SK-MEL-5 (cell line): ENCODE measurements at regions not wholly inside any gene's neighbourhood (a gene's known extent, or its start where the extent isn't known, plus 50 kb on each side); places are given as distances from the start of the nearest gene placed in this dataset.

Experiments
- DNase-seq: peaks from one replicate; pipeline ENCODE4 v3.0.0-alpha.2; 2016; ENCODE audit warnings: low read depth, low spot score
- in situ Hi-C: cut with HindIII; loops from 2 replicates; pipeline ENCODE4 v1.10.0; 2016; ENCODE audit warnings: low sequenced_read_pairs, high pct_unique_total_duplicates, low pct_unique_long_range_greater_than_20kb

DNA sequence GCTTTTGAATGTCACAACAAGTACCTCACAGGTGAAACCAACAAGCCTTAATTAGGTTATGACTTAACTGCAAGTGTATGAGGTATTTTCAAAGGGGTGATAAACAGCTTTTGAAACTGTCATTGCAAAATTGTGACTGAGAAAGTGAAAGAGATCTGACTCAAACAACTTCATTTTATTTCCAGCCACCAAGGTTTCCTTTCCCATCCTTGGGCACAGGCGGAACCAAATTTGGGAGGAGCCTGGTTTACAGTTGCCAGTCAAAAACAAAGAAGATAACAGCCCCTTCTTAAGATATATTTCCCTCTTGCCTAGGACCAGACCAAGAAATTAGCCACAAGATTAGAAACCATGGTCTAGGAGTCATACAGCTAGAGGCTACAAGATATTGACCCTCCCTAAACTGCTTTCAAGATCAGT is 417.1 kb downstream of the CSNK1G3 start:
- DNase-seq = no peak
- in situ Hi-C loops = no loop called here

DNA sequence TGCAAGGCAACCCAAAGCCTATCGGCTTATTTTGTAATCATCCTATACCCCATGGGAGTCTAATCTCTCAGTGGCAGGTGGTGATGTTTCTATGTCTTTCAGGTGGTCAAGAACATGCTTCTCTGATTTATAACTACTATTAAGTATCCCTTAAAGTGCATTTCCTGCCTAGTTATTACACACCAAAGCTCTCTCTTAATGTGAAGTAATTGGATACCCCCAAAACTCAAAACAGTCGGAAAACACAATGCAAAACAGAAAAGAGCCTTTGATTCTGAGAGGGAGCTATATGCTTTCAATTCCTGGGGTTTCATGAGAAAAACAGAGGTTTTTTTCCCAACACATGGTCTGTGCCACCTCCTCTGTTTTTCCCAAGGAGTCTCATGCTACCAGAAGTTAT is 416.4 kb downstream of the CSNK1G3 start:
- in situ Hi-C loops = no loop called here

DNA sequence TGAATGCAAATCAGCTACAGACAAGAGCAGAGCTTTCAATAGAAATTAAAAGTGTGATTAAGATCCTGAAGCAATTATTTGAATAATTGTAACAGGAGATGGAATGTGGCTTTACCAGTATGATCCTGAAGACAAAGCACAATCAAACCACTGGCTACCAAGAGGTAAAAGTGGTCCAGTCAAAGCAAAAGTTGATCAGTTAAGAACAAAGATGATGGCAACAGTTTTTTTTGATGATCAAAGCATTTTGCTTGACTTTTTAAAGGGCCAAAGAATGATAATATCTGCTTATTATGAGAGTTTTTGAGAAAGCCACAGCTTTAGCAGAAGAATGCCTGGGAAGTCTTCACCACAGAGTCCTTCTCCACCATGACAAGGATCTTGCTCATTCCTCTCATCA is 409.2 kb downstream of the CSNK1G3 start:
- no peak for DNase-seq
- in situ Hi-C loops = no loop called here

More for the DNA sequence above, 416.4 kb downstream of the CSNK1G3 start:
- no peak for DNase-seq

DNA sequence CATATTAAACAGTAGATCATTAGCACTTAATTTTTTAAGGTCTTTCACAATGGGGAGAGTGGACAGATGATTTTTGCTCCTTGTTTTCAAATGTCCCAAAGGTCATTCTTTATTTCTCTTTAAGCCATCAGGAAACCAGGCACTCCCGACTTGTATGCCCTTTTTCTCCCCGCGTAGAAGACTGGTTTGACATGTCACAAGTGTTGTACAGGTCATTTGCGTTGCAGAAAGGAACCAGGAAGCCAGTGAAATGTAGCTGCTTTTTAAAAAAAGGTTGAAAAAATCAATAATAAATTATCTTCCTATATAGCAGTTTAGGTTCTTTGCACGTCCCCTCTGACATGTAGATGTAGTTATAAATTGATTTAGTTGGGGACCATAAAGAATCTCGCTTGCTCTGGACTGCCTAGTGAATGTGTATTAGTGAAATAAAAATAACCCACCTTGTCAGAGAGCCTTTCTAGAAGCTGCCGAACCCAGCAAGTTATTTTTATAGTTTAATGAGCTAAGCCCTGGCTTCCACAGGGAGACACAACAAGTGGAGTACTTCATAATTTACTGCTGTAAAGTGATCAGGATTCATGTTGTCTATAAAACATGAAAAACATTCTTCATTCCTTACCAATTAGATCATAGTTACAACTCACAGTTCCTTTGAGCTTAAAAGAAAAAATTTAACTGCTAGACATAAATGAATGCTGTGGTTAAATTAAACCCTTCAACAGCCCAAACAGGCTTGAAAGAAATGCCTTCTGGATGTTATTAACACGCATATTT is 404.6 kb downstream of the CSNK1G3 start:
- peak; percentile 3 for DNase-seq
- in situ Hi-C loops = no loop called here

DNA sequence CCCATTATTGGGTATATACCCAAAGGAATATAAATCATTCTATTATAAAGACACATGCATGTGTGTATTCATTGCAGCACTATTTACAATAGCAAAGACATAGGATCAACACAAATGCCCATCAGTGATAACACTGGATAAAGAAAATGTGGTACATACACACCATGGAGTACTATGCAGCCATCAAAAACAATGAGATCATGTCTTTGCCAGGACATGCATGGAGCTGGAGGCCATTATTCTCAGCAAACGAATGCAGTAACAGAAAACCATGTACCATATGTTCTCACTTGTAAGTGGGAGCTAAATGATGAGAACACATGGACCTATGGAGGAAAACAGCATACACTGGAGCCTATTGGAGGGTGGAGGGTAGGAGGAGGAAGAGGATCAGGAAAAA is 402.4 kb downstream of the CSNK1G3 start:
- in situ Hi-C loops = no loop called here
- DNase-seq = no peak

DNA sequence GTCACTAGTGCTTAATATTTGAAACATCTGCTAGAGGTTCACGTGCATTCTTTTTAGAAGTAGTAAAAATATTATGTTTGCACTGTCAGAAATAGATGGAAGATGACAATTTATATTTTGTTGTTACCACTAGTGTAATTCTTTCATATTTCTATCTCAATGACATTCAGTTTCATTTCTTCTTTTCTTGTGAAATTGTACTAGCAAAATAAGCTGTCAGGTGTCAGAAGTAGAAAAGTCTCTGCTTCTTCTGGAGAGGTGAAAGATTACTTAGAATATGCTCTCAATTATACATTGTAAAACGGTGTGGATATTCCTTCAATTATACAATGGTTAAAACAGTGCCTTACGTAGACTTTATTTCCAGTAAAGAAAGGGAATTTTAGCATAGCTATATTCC is 395.4 kb downstream of the CSNK1G3 start:
- no peak for DNase-seq
- in situ Hi-C loops = no loop called here

DNA sequence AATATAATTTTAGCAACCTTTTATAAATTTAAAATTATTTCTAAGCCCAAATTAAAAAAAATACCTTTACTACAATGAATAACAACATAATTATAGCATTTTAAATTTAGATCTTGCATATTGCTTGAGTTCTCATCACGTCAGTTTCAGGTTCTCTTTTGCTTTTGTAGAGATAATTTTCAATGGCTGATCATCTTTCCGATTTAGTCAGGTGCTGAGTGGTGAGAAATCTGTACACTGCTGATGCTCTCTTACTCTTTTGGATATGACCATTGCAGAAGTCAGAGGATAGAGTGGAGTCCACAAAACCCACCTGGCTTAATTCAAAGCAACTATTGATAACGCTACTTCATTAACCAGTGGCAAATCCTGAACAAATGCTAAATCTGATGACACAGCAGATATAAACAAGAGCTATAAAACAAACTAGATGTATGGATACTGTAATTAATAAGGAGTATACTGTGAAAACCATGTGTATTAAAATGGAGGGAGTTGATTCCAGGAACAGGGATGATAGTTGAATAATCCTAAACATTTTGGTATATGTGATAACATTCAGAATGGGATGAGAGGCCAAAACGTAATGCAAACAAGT is 394.8 kb downstream of the CSNK1G3 start:
- no peak for DNase-seq
- in situ Hi-C loops = no loop called here

DNA sequence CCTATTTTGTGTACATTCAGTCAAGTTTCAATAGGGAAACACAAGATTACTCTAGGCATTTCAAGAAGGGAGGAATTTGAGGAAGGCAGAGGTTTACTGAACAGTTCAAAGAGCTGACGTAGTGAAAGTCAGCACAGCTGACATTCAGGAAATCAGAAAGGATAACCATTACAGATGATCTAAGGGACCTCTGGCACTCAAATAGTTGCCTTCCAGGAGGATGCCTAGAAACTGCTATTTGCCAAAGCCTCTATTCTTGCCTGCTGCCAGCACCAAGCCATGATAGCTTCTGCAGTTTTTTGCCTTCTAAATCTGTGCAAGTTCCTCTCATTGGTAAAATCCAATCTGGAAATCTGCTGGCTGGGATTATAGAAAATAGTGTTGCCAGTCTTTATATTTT is 373.1 kb downstream of the CSNK1G3 start:
- no peak for DNase-seq
- in situ Hi-C loops = no loop called here

DNA sequence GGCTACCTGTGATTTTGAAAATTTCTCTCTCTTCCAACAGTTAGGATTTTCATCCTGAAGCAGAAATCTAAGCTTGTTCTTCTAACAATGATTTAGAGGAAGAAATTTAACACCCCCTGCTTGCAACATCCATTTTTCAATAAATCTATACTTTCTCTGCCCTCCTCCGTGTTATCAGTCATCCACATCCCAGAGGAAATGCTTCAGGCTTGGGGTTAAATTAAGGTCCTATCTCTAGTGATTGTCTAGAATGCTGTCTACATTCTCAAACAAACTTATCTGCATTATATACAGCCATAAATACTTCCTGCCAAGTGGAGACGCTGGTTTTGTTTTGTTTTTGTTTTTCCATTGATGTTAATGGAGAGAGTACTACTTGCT is 371.0 kb downstream of the CSNK1G3 start:
- in situ Hi-C loops = no loop called here
- DNase-seq = no peak

DNA sequence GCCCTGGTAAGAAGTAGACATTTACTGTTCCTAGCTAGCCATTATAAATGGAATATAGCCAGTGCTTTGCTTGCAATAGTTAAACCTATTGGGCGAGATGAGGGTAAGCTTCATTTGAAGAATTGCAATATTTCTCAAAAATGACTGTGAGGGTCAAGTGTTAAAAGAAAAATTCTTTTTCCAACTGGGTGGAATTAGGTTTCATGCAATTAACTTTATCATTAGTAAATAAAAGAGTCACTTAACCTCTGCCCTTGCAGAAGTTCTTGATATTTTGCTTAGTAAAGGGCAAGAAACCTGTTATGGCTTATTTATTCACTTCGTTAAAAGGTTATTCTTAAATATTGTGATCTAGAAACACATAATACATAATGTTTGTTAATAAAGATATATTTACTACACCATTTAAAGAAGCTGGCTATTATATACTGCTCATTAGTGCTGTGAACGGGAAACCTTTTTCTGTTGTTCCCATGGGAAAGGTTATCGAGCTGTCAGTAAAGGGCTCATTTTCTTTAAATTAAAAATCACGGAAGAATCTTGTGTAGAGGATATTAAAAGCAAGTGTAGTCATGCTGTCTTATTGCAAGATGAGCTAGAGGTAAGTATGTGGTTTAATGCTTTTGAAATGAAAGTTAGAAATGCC is 370.5 kb downstream of the CSNK1G3 start:
- DNase-seq = no peak
- in situ Hi-C loops = no loop called here

DNA sequence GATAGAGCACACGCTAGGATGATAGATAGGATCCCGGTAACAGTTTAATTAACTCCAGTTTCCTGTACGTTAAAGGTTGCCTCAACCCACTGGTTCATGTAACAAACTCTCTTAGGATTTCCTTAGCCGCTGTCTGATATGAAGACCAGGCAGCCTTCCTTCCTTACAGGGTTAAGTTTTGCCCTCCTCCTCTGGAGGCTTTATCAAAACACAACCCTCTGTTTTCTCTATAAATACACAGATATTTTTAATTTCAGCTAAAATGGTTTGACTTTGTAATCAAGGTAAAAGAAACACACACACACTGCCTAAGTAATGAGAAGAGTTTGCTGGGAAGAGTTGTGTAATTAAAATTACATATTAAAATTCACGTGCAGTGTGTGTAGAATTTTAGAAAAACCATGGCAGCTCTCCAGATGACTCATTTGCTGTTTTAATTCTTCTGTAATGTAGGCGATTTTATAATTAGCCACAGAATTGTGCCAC is 369.8 kb downstream of the CSNK1G3 start:
- in situ Hi-C loops = no loop called here
- peak; percentile 17 for DNase-seq

DNA sequence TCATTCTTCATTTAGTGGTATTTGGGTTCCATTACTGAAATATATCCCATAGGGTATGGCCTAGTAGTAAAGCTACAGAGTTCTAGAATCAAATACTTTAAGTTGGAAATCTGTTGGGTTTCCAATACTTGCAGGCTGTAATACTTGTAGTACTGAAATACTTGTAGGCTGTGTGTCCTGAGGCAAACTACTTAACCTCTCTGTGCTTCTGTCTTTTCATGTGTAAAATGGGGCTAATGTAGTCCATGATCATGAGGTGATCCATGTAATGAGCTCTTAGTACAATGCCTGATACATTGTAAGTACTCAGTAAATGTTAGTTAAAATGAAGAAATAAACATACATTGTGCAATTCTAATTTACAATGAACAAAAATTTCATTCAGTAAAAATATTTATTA is 368.9 kb downstream of the CSNK1G3 start:
- in situ Hi-C loops = no loop called here
- no peak for DNase-seq

DNA sequence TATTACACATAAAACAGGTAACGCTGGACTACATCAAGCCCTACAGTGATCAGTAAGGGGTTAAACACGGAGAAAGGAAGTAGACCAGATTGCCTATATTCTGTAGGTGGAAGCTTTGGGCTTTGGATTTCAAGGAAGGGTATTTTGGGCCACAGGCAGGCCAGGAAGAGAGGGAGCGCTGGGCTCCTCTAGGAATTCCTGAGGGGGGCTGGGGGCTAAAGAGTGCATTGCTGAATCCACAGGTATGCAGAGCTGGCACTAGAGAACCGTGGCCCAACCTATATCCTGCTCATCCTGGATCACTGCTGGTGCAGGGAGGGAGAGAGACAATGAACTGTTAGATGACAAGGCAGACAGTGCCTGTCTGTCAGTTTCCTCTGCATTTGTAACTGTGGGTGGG is 367.1 kb downstream of the CSNK1G3 start:
- no peak for DNase-seq
- in situ Hi-C loops = no loop called here

DNA sequence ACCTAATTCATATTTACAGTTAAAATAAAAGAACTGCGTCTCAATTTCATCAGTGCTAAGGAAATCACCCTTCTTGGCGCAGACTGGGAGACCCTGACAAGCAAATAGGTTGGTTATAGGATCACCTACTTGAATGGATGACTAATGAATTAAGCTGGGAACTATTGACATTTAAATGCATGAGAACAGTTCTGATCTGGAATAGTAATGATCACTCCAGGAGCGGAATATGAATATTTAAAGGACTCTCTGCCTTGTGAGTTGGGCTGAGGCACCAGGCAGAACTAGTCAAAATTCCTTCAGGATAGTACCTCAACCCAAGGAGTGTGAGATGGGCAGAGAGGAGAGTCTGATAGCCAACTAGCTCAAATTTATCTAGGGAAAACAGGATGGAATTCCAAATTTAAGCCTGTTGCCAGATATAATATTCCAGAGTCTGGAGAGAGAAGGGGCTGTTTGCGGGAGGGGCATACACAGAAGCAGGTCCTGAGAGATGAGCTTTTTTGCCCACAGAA is 364.4 kb downstream of the CSNK1G3 start:
- DNase-seq = no peak
- in situ Hi-C loops = no loop called here

DNA sequence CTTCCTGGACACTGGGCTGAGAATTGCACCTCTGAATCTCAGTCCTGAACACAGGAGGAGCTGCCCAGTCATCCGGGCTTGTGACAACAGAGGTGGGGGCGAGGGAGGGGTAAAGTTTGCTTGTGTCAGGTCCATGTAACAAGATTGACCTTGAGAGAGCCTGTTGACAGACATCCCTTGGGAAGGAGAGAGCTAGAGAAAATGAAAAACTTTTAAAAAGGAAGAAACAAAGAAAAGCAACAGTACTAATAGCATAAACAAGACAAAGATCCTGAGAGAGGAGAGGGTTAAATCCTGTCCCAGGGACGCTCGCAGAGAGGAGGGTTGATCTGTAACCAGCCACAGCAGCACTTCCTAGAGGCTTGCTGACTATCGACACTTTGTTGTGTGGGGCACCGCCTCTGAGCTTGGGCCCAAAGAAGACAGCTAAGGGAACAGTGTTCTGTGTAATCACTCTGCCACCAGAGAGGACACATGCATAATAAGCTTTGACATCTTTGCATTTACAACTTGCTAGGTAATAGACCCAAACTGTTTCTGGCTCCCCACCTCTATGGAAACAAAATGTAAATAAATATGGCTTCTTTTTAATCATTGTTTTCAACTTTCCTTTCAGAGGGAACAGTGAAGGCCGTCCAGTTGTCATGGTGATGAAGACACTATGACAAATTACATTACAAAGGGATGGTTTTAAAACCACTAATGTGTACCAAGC is 363.7 kb downstream of the CSNK1G3 start:
- in situ Hi-C loops = no loop called here
- DNase-seq = peak; percentile 56

DNA sequence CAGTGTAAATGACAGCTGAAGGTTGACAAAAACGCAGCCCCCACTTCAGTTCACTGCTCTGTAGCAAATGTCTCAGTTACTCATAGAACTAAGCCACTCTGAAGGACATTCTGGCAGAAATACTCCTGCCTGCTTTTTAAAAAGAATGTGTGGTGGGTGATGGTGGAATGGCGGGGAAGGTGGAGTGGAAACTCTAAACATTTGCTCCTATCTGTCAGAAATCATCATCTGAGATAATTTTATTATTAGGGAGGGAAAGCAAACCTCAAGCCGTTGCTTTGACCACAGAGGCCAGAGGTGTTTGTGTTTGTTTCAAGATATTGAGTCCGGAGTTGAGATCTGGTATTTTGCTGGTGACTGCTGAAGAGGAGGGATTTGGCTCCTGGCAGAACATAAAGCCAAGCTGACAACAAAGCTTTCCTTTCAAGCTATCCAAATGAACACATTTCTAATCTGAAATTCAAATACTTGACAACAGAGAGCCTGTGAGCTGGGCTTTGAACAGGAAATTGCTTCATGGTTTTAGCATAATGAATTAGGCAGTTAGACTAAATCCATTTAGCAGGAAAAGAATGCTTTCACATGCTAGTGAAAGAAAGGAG is 362.7 kb downstream of the CSNK1G3 start:
- in situ Hi-C loops = no loop called here
- DNase-seq = peak; percentile 88

DNA sequence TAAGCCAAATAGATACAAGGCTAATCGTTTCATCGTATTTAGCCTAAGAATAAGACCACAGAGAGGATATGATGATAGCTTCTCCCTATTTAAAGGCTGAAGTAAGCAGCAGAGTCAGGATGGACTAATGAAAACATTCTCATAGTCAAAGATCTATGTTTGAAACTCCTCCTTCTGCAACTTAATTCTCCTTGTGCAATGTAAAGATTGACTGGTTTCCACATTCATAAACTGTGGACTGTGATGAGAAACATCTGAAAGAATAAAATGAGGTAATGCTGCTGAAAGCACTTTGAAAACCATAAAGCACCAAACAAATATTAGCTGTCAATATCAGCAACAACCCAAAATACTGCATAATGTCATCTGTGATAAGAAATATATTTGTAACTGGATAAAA is 361.9 kb downstream of the CSNK1G3 start:
- in situ Hi-C loops = no loop called here
- DNase-seq = no peak

DNA sequence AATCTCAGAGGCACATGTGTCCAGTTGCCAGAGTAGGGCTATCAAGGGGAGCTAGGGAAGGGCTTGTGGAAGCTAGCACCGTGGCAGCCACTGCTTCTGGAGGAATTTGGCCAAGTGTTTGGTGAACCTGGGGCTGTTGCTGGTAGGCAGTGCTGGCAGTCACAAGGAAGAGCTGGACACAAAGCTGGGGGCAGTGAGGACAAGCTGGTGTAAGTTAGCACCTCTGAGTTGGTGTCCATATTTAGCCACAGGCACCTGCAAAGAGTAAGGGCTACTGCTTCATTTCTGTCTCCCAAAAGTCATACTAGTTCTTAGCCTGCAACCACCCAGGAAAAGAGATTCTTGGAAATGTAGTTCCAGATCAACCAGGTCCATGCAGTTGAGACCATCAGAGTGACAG is 359.4 kb downstream of the CSNK1G3 start:
- in situ Hi-C loops = no loop called here

More for the DNA sequence above, 359.4 kb downstream of the CSNK1G3 start:
- DNase-seq = no peak
